ENCODE measurements at regions not wholly inside any gene's neighbourhood (a gene's known extent, or its start where the extent isn't known, plus 50 kb on each side); places are given as distances from the start of the nearest gene placed in this dataset.

- peaks cover 0 to 43% (median 9%) of the 10 kb centered on the region in 8 donors for H3K9me3 ChIP-seq
- no peak for DNase-seq
- no peak for TF ChIP-seq POLR2A (IDR thresholded peaks at IDR 0.05)
- no peak for TF ChIP-seq CTCF (IDR thresholded peaks at IDR 0.05 in 8 of 11, conservative IDR thresholded peaks at IDR 0.05 in 3 of 11)
- TF ChIP-seq POLR2AphosphoS5 (IDR thresholded peaks at IDR 0.05) = no peak
- WGBS, 5 donors = 88 to 98% (median 92%) methylated on average over 5 of the region's 5 CpGs
- no peak overlapping the region for H3K4me3 ChIP-seq
- H3K36me3 ChIP-seq = no peaks in the 10 kb centered on the region
- no peaks in the 10 kb centered on the region for H3K4me1 ChIP-seq
- H3K27me3 ChIP-seq (replicated peaks in 1 of 7) = no peaks in the 10 kb centered on the region
- no peak overlapping the region for H3K27ac ChIP-seq
- intact Hi-C loops (cut with DNase I; ENCODE audit: low total_unique reads) = no loop called here
Measured at GRCh38 chr4:188911199-188911598, 772.0 kb downstream of the TRIML1 start.

DNA sequence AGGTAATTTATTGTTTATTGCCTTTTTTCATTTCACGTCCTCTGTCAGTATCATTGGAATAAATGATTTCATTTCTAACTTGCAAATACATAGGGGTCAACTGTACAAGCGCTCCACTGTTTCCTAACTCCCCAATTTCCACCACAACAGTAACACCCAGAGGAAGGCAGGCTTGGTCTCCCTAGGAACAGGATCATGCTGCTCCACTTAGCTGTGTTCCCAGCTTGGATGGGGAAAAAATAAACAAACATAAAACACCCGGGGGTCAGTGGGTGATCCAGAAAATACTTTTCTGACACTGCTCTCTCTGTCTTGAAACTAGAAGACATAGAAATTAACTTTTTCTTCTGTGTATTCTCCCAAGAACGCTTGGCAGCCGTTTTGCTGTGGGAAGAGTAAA is 772.5 kb downstream of the TRIML1 start:
- Histone ChIP-seq H3K9me3 (peaks cover 0 to 47% (median 9%) of the 10 kb centered on the region in 8 donors), H3K36me3 (no peaks in the 10 kb centered on the region), H3K4me1 (no peaks in the 10 kb centered on the region), H3K27me3 (replicated peaks in 1 of 7) (no peaks in the 10 kb centered on the region), H3K4me3 (no peak overlapping the region), H3K27ac (no peak overlapping the region)
- WGBS, 5 donors = 83 to 90% (median 84%) methylated on average over 5 of the region's 5 CpGs
- TF ChIP-seq POLR2AphosphoS5 (IDR thresholded peaks at IDR 0.05) = no peak
- TF ChIP-seq POLR2A (IDR thresholded peaks at IDR 0.05) = no peak
- TF ChIP-seq CTCF (IDR thresholded peaks at IDR 0.05 in 8 of 11, conservative IDR thresholded peaks at IDR 0.05 in 3 of 11) = no peak
- no peak for DNase-seq
- intact Hi-C loops (cut with DNase I; ENCODE audit: low total_unique reads) = no loop called here

GRCh38 chr4:188915175-188915574 is 775.9 kb downstream of the TRIML1 start:
- Histone ChIP-seq H3K9me3 (peaks cover 0 to 73% (median 18%) of the 10 kb centered on the region in 8 donors), H3K4me3 (no peak overlapping the region), H3K27ac (no peak overlapping the region), H3K36me3 (no peaks in the 10 kb centered on the region), H3K4me1 (no peaks in the 10 kb centered on the region), H3K27me3 (replicated peaks in 1 of 7) (no peaks in the 10 kb centered on the region)
- WGBS, 5 donors = 72 to 88% (median 79%) methylated on average over 5 of the region's 5 CpGs
- intact Hi-C loops (cut with DNase I; ENCODE audit: low total_unique reads) = no loop called here
- no peak for DNase-seq
- TF ChIP-seq POLR2AphosphoS5 (IDR thresholded peaks at IDR 0.05) = no peak
- no peak for TF ChIP-seq POLR2A (IDR thresholded peaks at IDR 0.05)
- TF ChIP-seq CTCF (IDR thresholded peaks at IDR 0.05 in 8 of 11, conservative IDR thresholded peaks at IDR 0.05 in 3 of 11) = no peak

DNA sequence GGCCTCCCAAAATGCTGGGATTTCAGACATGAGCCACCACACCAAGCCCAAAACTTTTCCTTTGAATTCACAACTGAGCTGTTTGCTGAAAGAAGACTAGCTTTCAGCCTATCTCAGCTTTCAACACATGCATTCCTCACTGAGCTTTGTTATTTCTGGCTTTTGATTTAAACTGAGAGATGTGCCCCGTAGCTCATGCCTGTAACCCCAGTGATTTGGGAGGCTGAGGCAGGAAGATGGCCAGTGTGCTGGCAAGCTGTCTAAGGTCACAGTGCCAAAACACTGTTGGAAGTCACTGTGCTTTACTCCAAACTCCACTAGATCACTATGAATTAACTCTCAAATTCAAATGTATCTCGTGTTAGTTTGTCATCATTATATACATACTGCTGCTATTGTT is 779.5 kb downstream of the TRIML1 start:
- TF ChIP-seq POLR2A (IDR thresholded peaks at IDR 0.05) (no peak), POLR2AphosphoS5 (IDR thresholded peaks at IDR 0.05) (no peak), CTCF (IDR thresholded peaks at IDR 0.05 in 8 of 11, conservative IDR thresholded peaks at IDR 0.05 in 3 of 11) (no peak)
- Histone ChIP-seq H3K27ac (no peak overlapping the region), H3K27me3 (replicated peaks in 1 of 7) (no peaks in the 10 kb centered on the region), H3K9me3 (peaks cover 0 to 71% (median 14%) of the 10 kb centered on the region in 8 donors), H3K36me3 (no peaks in the 10 kb centered on the region), H3K4me3 (no peak overlapping the region), H3K4me1 (no peaks in the 10 kb centered on the region)
- no peak for DNase-seq
- WGBS, 5 donors = 65 to 81% (median 74%) methylated on average over 2 of the region's 2 CpGs
- intact Hi-C loops (cut with DNase I; ENCODE audit: low total_unique reads) = no loop called here

Measured in spleen (tissue), 11 donors.